RWPE1 (cell line): ENCODE measurements at regions not wholly inside any gene's neighbourhood (a gene's known extent, or its start where the extent isn't known, plus 50 kb on each side); places are given as distances from the start of the nearest gene placed in this dataset.

Source experiments
- CTCF ChIA-PET: fragments of 350-600 bp; sonication (Branson Sonifier 250); formaldehyde crosslinking; extraction: SDS; loops from one replicate; lab custom pipeline; 2021; lab: Yijun Ruan, JAX
- POLR2A ChIA-PET: fragments of 400-600 bp; formaldehyde crosslinking; extraction: SDS; loops from one replicate; lab custom pipeline; 2020; ENCODE audit warnings: antibody characterized with exemption; ENCODE audit not compliant: low non-redundant PET; lab: Yijun Ruan, JAX
- DNase-seq: peaks from one replicate; pipeline ENCODE4 v3.0.0; 2012; ENCODE audit warnings: low spot score
- H3K27ac ChIP-seq: fragments of 450-650 bp; 2 replicates; pipeline ENCODE4 v1.5.1; 2017
- TF ChIP-seq, protein P1 (sequence below): fragments of 450-650 bp; conservative IDR thresholded peaks from 2 replicates; pipeline ENCODE4 v1.5.1; 2017; ENCODE audit warnings: low read depth, mild to moderate bottlenecking

DNA sequence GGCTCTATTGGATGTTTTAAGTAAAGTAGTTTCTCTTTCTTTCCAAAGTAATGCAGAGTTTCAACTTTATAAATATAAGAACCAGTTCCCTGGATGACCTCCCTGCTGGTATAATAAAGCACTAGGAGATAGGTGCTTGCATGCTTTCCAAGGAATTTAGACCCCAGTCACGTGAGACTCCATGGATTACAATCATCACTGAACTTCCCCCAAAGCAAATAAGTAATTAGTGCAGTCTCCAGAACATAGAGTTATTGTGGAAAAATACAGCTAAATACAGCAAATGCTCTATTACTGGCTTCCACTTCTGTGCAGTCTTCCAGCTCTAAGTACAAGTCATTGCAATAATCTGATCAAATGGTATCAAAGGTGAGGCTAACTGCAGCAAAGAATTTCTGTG is 220.2 kb upstream of the STEAP1 start:
- TF ChIP-seq, protein P1, sequence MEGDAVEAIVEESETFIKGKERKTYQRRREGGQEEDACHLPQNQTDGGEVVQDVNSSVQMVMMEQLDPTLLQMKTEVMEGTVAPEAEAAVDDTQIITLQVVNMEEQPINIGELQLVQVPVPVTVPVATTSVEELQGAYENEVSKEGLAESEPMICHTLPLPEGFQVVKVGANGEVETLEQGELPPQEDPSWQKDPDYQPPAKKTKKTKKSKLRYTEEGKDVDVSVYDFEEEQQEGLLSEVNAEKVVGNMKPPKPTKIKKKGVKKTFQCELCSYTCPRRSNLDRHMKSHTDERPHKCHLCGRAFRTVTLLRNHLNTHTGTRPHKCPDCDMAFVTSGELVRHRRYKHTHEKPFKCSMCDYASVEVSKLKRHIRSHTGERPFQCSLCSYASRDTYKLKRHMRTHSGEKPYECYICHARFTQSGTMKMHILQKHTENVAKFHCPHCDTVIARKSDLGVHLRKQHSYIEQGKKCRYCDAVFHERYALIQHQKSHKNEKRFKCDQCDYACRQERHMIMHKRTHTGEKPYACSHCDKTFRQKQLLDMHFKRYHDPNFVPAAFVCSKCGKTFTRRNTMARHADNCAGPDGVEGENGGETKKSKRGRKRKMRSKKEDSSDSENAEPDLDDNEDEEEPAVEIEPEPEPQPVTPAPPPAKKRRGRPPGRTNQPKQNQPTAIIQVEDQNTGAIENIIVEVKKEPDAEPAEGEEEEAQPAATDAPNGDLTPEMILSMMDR, result no peak
- no peak for DNase-seq
- H3K27ac ChIP-seq, result no peak overlapping the region
- ChIA-PET POLR2A (no interaction called here), CTCF (no interaction called here)

DNA sequence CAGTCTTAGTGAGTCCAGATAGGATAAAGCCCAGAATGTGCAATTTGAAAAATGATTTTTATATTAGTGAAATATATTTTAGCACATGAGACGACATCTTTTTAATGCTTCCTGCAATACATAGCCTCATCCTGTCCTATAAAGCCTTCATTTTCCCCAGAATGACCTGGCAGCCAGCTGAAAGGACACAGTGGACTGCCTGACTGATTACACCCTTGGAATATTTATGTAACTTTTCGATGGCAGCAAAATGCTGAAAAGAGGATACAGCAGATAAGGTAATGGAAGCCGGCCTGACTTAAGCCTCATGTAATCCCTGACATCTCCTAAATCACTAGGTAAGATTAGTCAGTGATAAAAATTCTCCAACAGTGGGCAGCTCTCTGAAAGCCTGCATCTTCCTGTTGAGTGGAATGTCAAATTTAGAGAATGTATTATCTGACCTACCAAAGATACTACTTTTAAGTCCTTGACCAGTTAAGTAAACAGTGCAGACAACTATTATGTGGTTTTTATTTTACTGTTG is 210.7 kb upstream of the STEAP1 start:
- no peak for DNase-seq
- POLR2A ChIA-PET, result no interaction called here
- TF ChIP-seq, protein P1, result no peak
- CTCF ChIA-PET, result no interaction called here
- no peak overlapping the region for H3K27ac ChIP-seq

DNA sequence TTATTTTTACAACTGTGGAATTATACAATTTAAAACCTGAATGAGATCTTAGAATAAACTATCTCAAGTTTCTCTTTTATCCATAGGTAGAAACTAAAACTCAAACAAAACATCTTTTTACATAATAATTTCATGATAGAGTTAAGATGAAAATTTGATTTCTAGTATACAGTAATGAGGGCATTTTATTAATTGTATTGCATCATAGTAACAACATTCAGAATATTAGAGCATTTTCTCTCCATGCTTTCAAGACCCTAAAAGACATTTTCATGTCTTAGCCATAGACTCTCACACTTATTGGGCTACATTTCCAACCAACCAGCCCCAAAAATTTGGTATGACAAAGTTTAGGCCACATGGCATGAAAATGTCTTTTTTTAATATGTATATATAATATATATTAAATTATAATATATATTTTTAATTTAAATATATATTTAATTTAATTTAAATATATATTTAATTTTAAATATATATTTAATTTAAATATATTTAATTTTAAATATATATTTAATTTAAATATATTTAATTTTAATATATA is 195.7 kb upstream of the STEAP1 start:
- ChIA-PET CTCF (no interaction called here), POLR2A (no interaction called here)
- H3K27ac ChIP-seq, result no peak overlapping the region
- TF ChIP-seq, protein P1, result no peak
- DNase-seq, result no peak

DNA sequence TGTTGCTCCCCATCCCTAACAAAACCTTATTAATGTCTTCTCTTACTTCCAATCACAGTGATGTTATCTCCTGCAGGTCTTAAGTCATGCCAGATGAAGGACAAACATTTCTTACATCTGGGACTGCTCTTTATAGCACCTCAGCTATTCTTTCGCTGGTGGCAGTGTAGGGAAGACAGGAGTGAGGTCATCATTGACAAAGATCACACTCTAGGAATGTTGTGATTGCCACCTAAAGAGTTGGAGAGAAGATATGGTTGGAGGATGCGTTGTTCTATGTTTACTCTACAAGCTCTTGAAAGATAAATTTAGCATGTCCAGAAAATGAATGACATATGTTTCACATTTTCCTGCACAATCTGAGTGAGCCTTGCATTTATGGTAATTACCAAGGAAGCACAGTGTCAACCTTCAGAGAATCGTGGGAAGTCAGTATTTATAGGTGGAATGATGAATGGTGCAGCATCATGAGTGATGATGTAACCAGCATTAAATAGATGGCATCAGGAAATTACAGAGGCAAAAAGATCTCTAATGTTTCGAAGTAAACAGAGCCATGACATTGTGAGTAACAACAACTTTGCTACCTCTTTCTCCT is 188.1 kb upstream of the STEAP1 start:
- CTCF ChIA-PET, result no interaction called here
- no peak for DNase-seq
- POLR2A ChIA-PET, result no interaction called here
- TF ChIP-seq, protein P1, result no peak
- no peak overlapping the region for H3K27ac ChIP-seq

DNA sequence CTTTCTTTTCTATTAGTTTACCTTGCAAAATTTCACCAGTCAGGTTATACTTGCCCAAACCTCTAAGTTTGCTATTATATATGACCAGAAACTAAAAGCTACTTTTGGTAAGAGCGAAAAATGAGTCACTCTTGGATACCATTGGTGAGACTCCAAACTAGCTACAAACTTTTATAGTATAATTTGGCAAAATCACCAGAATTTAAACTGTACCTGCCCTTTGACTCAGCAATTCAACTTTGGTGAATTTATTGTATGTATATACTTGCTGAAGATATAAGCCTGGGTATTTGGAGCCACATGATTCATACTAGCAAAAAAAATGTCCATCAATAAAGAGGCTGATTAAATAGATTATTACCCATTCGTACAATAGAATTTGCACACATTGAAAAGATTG is 178.7 kb upstream of the STEAP1 start:
- ChIA-PET POLR2A (no interaction called here), CTCF (no interaction called here)
- DNase-seq, result no peak
- TF ChIP-seq, protein P1, result no peak
- no peak overlapping the region for H3K27ac ChIP-seq

DNA sequence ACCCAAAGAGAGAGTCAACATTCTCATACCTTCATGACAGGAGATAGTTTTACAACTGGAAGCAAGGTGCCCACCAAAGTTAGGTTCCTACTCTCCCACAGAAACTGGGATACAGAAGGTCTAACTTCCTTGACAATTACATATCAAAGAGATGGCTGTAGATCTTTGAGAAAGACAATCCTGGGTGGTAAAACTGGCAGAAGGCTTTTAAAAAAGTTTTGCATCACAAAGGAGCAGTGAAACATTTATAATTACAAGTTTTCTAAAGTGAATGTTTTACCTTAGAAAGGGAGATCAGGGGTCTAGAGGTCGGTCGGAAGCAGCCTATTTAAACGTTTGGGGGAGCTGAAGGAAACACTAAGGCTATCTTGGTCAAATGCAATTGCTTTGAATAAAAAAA is 166.6 kb upstream of the STEAP1 start:
- no peak overlapping the region for H3K27ac ChIP-seq
- DNase-seq, result no peak
- TF ChIP-seq, protein P1, result no peak
- ChIA-PET POLR2A (no interaction called here), CTCF (interaction anchor here (0.6 kb wide), 1 partner anchor 8 kb away, joined by 3 read pairs; no protein-coding TSS in a partner anchor)
